DMS53 treated with DMSO at 0.1 percent for 48 hours (cell line): ENCODE measurements at regions not wholly inside any gene's neighbourhood (a gene's known extent, or its start where the extent isn't known, plus 50 kb on each side); places are given as distances from the start of the nearest gene placed in this dataset.

Source experiments
- DNase-seq: peaks from one replicate; lab custom pipeline; 2025; ENCODE audit not compliant: unreplicated experiment; lab: John Stamatoyannopoulos, UW

GRCh38 chr22:47398921-47399790 lies 636.7 kb downstream of the TBC1D22A start:
- no peak for DNase-seq

- DNase-seq: no peak
Observed at GRCh38 chr22:47398491-47398890, 636.0 kb downstream of the TBC1D22A start.

- no peak for DNase-seq
Observed at GRCh38 chr22:47397673-47398072, 635.2 kb downstream of the TBC1D22A start.

- DNase-seq: no peak
Observed at GRCh38 chr22:47396515-47396914, 634.1 kb downstream of the TBC1D22A start.

GRCh38 chr22:47396105-47396504 lies 633.7 kb downstream of the TBC1D22A start:
- no peak for DNase-seq

GRCh38 chr22:47395481-47395880 lies 633.0 kb downstream of the TBC1D22A start:
- DNase-seq: peak; percentile 19

- DNase-seq: no peak
Observed at GRCh38 chr22:47394504-47395440, 632.3 kb downstream of the TBC1D22A start.

GRCh38 chr22:47393191-47393590 lies 630.7 kb downstream of the TBC1D22A start:
- DNase-seq: no peak

GRCh38 chr22:47392729-47393128 lies 630.3 kb downstream of the TBC1D22A start:
- no peak for DNase-seq

- no peak for DNase-seq
Observed at GRCh38 chr22:47392054-47392347, 629.6 kb downstream of the TBC1D22A start.

GRCh38 chr22:47391169-47392053 lies 629.0 kb downstream of the TBC1D22A start:
- DNase-seq: no peak

GRCh38 chr22:47390026-47390970 lies 627.8 kb downstream of the TBC1D22A start:
- no peak for DNase-seq

GRCh38 chr22:47389201-47389600 lies 626.8 kb downstream of the TBC1D22A start:
- no peak for DNase-seq

- no peak for DNase-seq
Observed at GRCh38 chr22:47388778-47389177, 626.3 kb downstream of the TBC1D22A start.

- DNase-seq: no peak
Observed at GRCh38 chr22:47388331-47388730, 625.9 kb downstream of the TBC1D22A start.

GRCh38 chr22:47386812-47387510 lies 624.5 kb downstream of the TBC1D22A start:
- no peak for DNase-seq

- no peak for DNase-seq
Observed at GRCh38 chr22:47384977-47385376, 622.5 kb downstream of the TBC1D22A start.

- no peak for DNase-seq
Observed at GRCh38 chr22:47382164-47382890, 619.9 kb downstream of the TBC1D22A start.

GRCh38 chr22:47381240-47381639 lies 618.8 kb downstream of the TBC1D22A start:
- DNase-seq: no peak
